ENCODE measurements at regions not wholly inside any gene's neighbourhood (a gene's known extent, or its start where the extent isn't known, plus 50 kb on each side); places are given as distances from the start of the nearest gene placed in this dataset.

DNA sequence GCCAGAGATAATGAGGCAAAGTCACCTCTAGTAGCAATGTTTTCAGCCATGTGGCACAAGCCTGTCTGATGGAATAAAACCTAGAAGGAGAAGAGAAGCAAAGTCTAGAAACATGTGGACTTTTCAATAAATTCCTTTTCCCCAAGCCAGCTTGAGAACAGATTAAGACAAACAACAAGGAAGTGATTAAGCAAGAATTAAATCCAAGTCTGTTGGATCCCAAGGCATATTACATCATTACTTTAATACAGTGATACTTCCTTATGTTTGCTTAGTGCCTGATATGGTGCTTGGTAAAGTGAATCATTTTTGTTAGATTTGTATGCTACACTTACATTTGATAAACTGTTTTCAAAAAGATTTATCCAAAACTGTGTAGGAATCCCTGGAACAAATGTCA is 260.3 kb upstream of the FAM83B start:
- no peak for DNase-seq
- no peaks in the 10 kb centered on the region for H3K36me3 Mint-ChIP-seq (ENCODE audit: low read depth)
- H3K9me3 Mint-ChIP-seq: no peaks in the 10 kb centered on the region
- H3K4me1 Mint-ChIP-seq (ENCODE audit: low read depth): peaks cover 18% of the 10 kb centered on the region
- H3K4me3 Mint-ChIP-seq: no peak overlapping the region
- TF ChIP-seq, protein P1, sequence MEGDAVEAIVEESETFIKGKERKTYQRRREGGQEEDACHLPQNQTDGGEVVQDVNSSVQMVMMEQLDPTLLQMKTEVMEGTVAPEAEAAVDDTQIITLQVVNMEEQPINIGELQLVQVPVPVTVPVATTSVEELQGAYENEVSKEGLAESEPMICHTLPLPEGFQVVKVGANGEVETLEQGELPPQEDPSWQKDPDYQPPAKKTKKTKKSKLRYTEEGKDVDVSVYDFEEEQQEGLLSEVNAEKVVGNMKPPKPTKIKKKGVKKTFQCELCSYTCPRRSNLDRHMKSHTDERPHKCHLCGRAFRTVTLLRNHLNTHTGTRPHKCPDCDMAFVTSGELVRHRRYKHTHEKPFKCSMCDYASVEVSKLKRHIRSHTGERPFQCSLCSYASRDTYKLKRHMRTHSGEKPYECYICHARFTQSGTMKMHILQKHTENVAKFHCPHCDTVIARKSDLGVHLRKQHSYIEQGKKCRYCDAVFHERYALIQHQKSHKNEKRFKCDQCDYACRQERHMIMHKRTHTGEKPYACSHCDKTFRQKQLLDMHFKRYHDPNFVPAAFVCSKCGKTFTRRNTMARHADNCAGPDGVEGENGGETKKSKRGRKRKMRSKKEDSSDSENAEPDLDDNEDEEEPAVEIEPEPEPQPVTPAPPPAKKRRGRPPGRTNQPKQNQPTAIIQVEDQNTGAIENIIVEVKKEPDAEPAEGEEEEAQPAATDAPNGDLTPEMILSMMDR (IDR thresholded peaks at IDR 0.05): no peak
- H3K27ac Mint-ChIP-seq: no peak overlapping the region
- no peaks in the 10 kb centered on the region; the same call in 1 of the 2 replicates for H3K27me3 Mint-ChIP-seq (ENCODE audit: insufficient read depth)

DNA sequence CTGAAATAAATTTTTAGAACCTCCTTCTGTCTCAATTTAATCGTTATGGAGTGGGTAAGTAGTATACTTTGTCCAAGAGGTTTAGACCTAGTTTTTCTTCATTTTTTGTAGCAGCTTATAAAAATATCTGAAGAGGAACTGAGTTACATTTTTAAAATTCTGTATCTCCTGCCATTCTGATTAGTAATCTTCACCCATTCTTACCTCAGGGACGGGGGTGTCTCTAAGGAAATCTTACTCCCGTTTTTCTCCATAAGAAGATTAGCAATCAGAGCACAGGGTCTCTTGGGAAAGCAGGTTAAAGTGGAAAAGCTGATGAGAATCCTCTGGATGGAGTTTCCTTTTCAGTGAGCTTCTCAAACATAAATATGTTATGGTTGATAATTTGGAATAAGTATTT is 259.3 kb upstream of the FAM83B start:
- DNase-seq: no peak
- Mint-ChIP-seq H3K36me3 (ENCODE audit: low read depth) (no peaks in the 10 kb centered on the region), H3K4me1 (ENCODE audit: low read depth) (peaks cover 18% of the 10 kb centered on the region), H3K27me3 (ENCODE audit: insufficient read depth) (no peaks in the 10 kb centered on the region; the same call in 1 of the 2 replicates), H3K9me3 (no peaks in the 10 kb centered on the region), H3K4me3 (no peak overlapping the region), H3K27ac (no peak overlapping the region)
- TF ChIP-seq, protein P1 (IDR thresholded peaks at IDR 0.05): no peak

DNA sequence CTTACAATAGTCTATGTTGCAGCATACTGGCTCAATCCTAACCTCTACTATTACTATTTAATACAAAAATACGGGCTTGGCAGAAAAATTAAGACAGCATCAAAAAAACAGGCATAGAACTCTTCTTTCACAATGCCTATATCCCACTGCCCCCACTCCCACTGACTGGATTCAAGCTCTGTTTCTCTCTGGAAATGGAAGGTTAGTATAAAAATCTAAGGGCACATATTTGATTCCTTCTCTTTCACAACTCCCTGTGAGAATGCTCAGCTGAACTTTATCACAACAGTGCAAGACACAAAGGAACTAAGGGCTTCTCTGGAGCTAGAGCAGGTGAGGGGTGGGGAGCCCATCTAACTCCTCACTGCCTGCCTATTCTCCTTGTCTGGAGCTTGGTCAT is 258.4 kb upstream of the FAM83B start:
- Mint-ChIP-seq H3K4me1 (ENCODE audit: low read depth) (peaks cover 18% of the 10 kb centered on the region), H3K27ac (no peak overlapping the region), H3K27me3 (ENCODE audit: insufficient read depth) (no peaks in the 10 kb centered on the region; the same call in 1 of the 2 replicates), H3K36me3 (ENCODE audit: low read depth) (no peaks in the 10 kb centered on the region), H3K9me3 (no peaks in the 10 kb centered on the region), H3K4me3 (no peak overlapping the region)
- TF ChIP-seq, protein P1 (IDR thresholded peaks at IDR 0.05): no peak
- no peak for DNase-seq

DNA sequence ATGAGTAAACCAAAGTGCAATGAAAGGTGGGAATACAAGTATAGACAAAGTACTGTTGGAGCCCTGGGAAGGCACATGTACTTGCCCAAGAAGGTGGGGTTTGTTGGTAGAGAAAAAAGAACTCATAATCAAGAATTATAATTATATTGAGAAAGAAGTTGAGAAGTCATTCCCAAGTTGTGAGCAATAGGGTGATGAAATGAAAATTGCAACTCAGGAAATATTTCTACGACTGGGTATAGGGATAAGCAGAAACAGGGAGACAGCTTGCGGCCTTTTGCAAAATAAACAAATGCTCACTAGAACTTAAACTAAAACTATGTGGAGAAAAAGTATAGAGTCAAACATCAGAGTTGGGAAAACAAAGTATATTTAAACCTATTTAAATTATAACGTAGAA is 250.7 kb upstream of the FAM83B start:
- Mint-ChIP-seq H3K27me3 (ENCODE audit: insufficient read depth) (peaks cover 2% of the 10 kb centered on the region; the same call in 1 of the 2 replicates), H3K4me3 (no peak overlapping the region), H3K9me3 (no peaks in the 10 kb centered on the region), H3K4me1 (ENCODE audit: low read depth) (peaks cover 4% of the 10 kb centered on the region; the same call in 1 of the 2 replicates), H3K27ac (no peak overlapping the region), H3K36me3 (ENCODE audit: low read depth) (no peaks in the 10 kb centered on the region)
- TF ChIP-seq, protein P1 (IDR thresholded peaks at IDR 0.05): no peak
- no peak for DNase-seq

DNA sequence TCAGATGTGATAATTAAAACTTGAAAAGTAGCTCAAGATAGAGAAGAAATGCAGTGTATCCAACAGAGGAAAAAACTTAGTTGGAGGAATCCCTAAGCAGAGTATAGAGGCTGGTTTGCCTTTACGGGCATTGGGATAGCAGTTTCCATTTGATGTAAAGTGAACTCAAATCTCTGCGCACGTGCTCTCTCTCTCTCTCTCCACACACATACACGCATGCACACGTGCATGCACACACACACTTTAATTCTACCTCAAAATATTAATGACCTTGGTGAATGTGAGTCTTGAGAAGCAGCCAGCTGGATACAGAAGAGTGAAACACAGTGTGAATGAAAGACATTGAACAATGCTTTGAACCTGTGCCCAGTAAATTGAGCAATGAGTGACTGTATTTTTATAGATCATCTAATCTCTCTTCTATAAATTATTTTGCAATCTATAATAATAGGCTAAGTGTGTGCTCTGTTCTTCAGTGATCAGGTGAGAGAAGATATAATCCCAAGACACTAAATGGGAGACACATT is 247.7 kb upstream of the FAM83B start:
- H3K27ac Mint-ChIP-seq: no peak overlapping the region
- peaks cover 4% of the 10 kb centered on the region; the same call in 1 of the 2 replicates for H3K4me1 Mint-ChIP-seq (ENCODE audit: low read depth)
- TF ChIP-seq, protein P1 (IDR thresholded peaks at IDR 0.05): no peak
- peaks cover 2% of the 10 kb centered on the region; the same call in 1 of the 2 replicates for H3K27me3 Mint-ChIP-seq (ENCODE audit: insufficient read depth)
- no peak overlapping the region for H3K4me3 Mint-ChIP-seq
- DNase-seq: no peak
- H3K36me3 Mint-ChIP-seq (ENCODE audit: low read depth): no peaks in the 10 kb centered on the region
- H3K9me3 Mint-ChIP-seq: no peaks in the 10 kb centered on the region
